ENCODE measurements at regions not wholly inside any gene's neighbourhood (a gene's known extent, or its start where the extent isn't known, plus 50 kb on each side); places are given as distances from the start of the nearest gene placed in this dataset.

- POLR2A ChIA-PET: no interaction called here
Measured at GRCh38 chr4:77449171-77449570, 156.4 kb upstream of the CXCL13 start.

More at GRCh38 chr4:77449171-77449570, 156.4 kb upstream of the CXCL13 start:
- no TSS peak for BruUV-seq (replicated peaks)
- DNase-seq (ENCODE audit: low spot score): no peak
- Histone ChIP-seq H3K36me3 (replicated peaks in 1 of 2; ENCODE audit: control insufficient read depth in 1 of 2, insufficient read depth in 2 of 2, low read length in 2 of 2) (no peaks in the 10 kb centered on the region), H3K4me2 (ENCODE audit: low read depth, low read length) (no peak overlapping the region), H3K79me2 (ENCODE audit: insufficient read depth, low read length) (no peaks in the 10 kb centered on the region), H2AFZ (ENCODE audit: low read length) (no peak overlapping the region), H3K4me3 (replicated peaks in 1 of 3; ENCODE audit: insufficient read depth in 1 of 3, low read depth in 2 of 3, low read length in 3 of 3) (no peak overlapping the region), H3K27ac (ENCODE audit: extremely low read length, insufficient read depth, low read length) (no peak overlapping the region), H3K27me3 (ENCODE audit: control insufficient read depth in 1 of 2, insufficient read depth in 2 of 2, low read length in 2 of 2) (no peaks in the 10 kb centered on the region; a peak in 1 of 5 replicates), H3K9me3 (ENCODE audit: low read length) (no peaks in the 10 kb centered on the region), H4K20me1 (ENCODE audit: insufficient read depth, low read length) (no peaks in the 10 kb centered on the region), H3K4me1 (ENCODE audit: insufficient read depth, low read length) (no peaks in the 10 kb centered on the region), H3K9ac (ENCODE audit: insufficient read depth, low read depth, low read length) (no peak overlapping the region)
- WGBS (ENCODE audit: low lambda C conversion rate): 6% methylated on average over 2 of the region's 2 CpGs
- in situ Hi-C loops (cut with HindIII; ENCODE audit: extremely low pct_ligation_motif_present, low pct_unique_long_range_greater_than_20kb) (no loop called here), intact Hi-C loops (cut with micrococcal nuclease; ENCODE audit: unreplicated experiment) (no loop called here)
- CTCF ChIA-PET (ENCODE audit: low intra/inter-chr PET ratio, low total read pairs): no interaction called here
- FAIRE-seq: no peak
- ATAC-seq: no peak
- no peak for TF ChIP-seq BRF2 (CRISPR knock-in tag; IDR thresholded peaks at IDR 0.05)
- no peak for TF ChIP-seq NBN (conservative IDR thresholded peaks at IDR 0.05)
- TF ChIP-seq UBTF (CRISPR knock-in tag; IDR thresholded peaks at IDR 0.05): no peak
- TF ChIP-seq ZNF598 (CRISPR knock-in tag; IDR thresholded peaks at IDR 0.05; ENCODE audit: borderline replicate concordance): no peak
- no peak for TF ChIP-seq SNAI1 (CRISPR knock-in tag; IDR thresholded peaks at IDR 0.05; ENCODE audit: borderline replicate concordance)
- TF ChIP-seq, protein P1, sequence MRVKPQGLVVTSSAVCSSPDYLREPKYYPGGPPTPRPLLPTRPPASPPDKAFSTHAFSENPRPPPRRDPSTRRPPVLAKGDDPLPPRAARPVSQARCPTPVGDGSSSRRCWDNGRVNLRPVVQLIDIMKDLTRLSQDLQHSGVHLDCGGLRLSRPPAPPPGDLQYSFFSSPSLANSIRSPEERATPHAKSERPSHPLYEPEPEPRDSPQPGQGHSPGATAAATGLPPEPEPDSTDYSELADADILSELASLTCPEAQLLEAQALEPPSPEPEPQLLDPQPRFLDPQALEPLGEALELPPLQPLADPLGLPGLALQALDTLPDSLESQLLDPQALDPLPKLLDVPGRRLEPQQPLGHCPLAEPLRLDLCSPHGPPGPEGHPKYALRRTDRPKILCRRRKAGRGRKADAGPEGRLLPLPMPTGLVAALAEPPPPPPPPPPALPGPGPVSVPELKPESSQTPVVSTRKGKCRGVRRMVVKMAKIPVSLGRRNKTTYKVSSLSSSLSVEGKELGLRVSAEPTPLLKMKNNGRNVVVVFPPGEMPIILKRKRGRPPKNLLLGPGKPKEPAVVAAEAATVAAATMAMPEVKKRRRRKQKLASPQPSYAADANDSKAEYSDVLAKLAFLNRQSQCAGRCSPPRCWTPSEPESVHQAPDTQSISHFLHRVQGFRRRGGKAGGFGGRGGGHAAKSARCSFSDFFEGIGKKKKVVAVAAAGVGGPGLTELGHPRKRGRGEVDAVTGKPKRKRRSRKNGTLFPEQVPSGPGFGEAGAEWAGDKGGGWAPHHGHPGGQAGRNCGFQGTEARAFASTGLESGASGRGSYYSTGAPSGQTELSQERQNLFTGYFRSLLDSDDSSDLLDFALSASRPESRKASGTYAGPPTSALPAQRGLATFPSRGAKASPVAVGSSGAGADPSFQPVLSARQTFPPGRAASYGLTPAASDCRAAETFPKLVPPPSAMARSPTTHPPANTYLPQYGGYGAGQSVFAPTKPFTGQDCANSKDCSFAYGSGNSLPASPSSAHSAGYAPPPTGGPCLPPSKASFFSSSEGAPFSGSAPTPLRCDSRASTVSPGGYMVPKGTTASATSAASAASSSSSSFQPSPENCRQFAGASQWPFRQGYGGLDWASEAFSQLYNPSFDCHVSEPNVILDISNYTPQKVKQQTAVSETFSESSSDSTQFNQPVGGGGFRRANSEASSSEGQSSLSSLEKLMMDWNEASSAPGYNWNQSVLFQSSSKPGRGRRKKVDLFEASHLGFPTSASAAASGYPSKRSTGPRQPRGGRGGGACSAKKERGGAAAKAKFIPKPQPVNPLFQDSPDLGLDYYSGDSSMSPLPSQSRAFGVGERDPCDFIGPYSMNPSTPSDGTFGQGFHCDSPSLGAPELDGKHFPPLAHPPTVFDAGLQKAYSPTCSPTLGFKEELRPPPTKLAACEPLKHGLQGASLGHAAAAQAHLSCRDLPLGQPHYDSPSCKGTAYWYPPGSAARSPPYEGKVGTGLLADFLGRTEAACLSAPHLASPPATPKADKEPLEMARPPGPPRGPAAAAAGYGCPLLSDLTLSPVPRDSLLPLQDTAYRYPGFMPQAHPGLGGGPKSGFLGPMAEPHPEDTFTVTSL (CRISPR knock-in tag; IDR thresholded peaks at IDR 0.05; ENCODE audit: borderline replicate concordance): no peak
- no peak for TF ChIP-seq TSC22D2 (CRISPR knock-in tag; IDR thresholded peaks at IDR 0.05; ENCODE audit: borderline replicate concordance)
- TF ChIP-seq HOXA5 (CRISPR knock-in tag; IDR thresholded peaks at IDR 0.05): no peak
- TF ChIP-seq MXI1 (IDR thresholded peaks at IDR 0.05; ENCODE audit: borderline replicate concordance, low read depth, low read length): no peak
- TF ChIP-seq ZNF776 (CRISPR knock-in tag; IDR thresholded peaks at IDR 0.05): no peak
- TF ChIP-seq GLI4 (CRISPR knock-in tag; IDR thresholded peaks at IDR 0.05; ENCODE audit: borderline replicate concordance): no peak
- no peak for TF ChIP-seq HDAC1 (CRISPR knock-in tag; IDR thresholded peaks at IDR 0.05)
- TF ChIP-seq ZNF484 (CRISPR knock-in tag; IDR thresholded peaks at IDR 0.05; ENCODE audit: borderline replicate concordance, low read depth): no peak
- TF ChIP-seq EEA1 (CRISPR knock-in tag; IDR thresholded peaks at IDR 0.05; ENCODE audit: borderline replicate concordance): no peak

Measured in HepG2 (cell line).